Right atrium auricular region (tissue), 2 donors: ENCODE measurements at regions not wholly inside any gene's neighbourhood (a gene's known extent, or its start where the extent isn't known, plus 50 kb on each side); places are given as distances from the start of the nearest gene placed in this dataset.

ENCODE experiments used
- DNase-seq: peaks from one replicate; pipeline ENCODE4 v3.0.0-alpha.2; 2019; ENCODE audit warnings: low spot score
- H3K27ac ChIP-seq, 2 donors: fragments of 200-600 bp; sonication (generic); 1 replicate in 1 of 2; 2 replicates in 1 of 2; pipeline ENCODE4 v1.5.1; 2016 to 2019
- H3K27me3 ChIP-seq, 2 donors: fragments of 200-600 bp; sonication (generic); one replicate each; pipeline versions ENCODE4 v1.5.1 to v1.6.0; 2017 to 2019
- H3K36me3 ChIP-seq: fragments of 200-600 bp; sonication (generic); one replicate; pipeline ENCODE4 v1.5.1; 2016
- H3K4me1 ChIP-seq, 2 donors: fragments of 200-600 bp; sonication (generic); one replicate each; pipeline versions ENCODE4 v1.5.1 to v1.6.0; 2017 to 2019
- H3K4me3 ChIP-seq, 2 donors: fragments of 200-600 bp; sonication (generic); 1 replicate in 1 of 2; 2 replicates in 1 of 2; pipeline ENCODE4 v1.5.1; 2017 to 2019; ENCODE audit warnings: mild to moderate bottlenecking in 1 of 2, moderate library complexity in 1 of 2
- H3K9me3 ChIP-seq, 2 donors: fragments of 200-600 bp; sonication (generic); one replicate each; pipeline ENCODE4 v1.5.1; 2019
- TF ChIP-seq, protein P1 (sequence below), 2 donors: fragments of 200-600 bp; sonication (generic); IDR thresholded peaks; one replicate each; pipeline ENCODE4 v1.5.1; 2019; ENCODE audit warnings: antibody characterized with exemption in 2 of 2

DNA sequence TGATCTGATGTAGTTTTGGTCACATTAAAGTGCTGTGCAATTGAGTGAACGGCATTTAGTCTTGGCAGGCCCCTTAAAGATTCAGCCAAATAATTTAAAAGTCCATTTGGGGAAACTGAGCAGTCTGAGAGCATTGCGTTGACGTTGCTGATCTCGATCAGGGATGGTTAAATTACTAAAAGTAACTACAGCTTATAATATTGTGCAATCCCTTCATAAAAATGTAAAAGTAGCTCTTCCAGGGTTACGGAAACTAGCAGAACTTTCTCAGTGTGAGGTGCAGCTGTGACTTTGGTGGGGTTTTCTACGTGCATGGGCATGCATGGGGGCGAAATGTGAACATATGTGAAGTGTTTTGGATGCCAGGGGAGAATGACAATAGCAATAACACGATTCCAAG lies 184.5 kb upstream of the RNF32 start:
- TF ChIP-seq, protein P1, sequence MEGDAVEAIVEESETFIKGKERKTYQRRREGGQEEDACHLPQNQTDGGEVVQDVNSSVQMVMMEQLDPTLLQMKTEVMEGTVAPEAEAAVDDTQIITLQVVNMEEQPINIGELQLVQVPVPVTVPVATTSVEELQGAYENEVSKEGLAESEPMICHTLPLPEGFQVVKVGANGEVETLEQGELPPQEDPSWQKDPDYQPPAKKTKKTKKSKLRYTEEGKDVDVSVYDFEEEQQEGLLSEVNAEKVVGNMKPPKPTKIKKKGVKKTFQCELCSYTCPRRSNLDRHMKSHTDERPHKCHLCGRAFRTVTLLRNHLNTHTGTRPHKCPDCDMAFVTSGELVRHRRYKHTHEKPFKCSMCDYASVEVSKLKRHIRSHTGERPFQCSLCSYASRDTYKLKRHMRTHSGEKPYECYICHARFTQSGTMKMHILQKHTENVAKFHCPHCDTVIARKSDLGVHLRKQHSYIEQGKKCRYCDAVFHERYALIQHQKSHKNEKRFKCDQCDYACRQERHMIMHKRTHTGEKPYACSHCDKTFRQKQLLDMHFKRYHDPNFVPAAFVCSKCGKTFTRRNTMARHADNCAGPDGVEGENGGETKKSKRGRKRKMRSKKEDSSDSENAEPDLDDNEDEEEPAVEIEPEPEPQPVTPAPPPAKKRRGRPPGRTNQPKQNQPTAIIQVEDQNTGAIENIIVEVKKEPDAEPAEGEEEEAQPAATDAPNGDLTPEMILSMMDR (IDR thresholded peaks at IDR 0.05): no peak
- Histone ChIP-seq H3K27me3 (no peaks in the 10 kb centered on the region), H3K4me1 (no peaks in the 10 kb centered on the region), H3K36me3 (no peaks in the 10 kb centered on the region), H3K27ac (no peak overlapping the region), H3K4me3 (no peak overlapping the region), H3K9me3 (no peaks in the 10 kb centered on the region)
- no peak for DNase-seq

- H3K4me1 ChIP-seq: no peaks in the 10 kb centered on the region
- TF ChIP-seq, protein P1 (IDR thresholded peaks at IDR 0.05): no peak
- H3K36me3 ChIP-seq: no peaks in the 10 kb centered on the region
- no peaks in the 10 kb centered on the region for H3K27me3 ChIP-seq
- DNase-seq: no peak
- no peak overlapping the region for H3K27ac ChIP-seq
- H3K9me3 ChIP-seq: no peaks in the 10 kb centered on the region
- no peak overlapping the region for H3K4me3 ChIP-seq
These were observed 190.1 kb upstream of the RNF32 start for GRCh38 chr7:156450473-156450872.

GRCh38 chr7:156448918-156449317 lies 191.7 kb upstream of the RNF32 start:
- Histone ChIP-seq H3K4me1 (no peaks in the 10 kb centered on the region), H3K4me3 (no peak overlapping the region), H3K27ac (no peak overlapping the region), H3K36me3 (no peaks in the 10 kb centered on the region), H3K27me3 (no peaks in the 10 kb centered on the region), H3K9me3 (no peaks in the 10 kb centered on the region)
- no peak for DNase-seq
- TF ChIP-seq, protein P1 (IDR thresholded peaks at IDR 0.05): no peak

- Histone ChIP-seq H3K9me3 (no peaks in the 10 kb centered on the region), H3K36me3 (no peaks in the 10 kb centered on the region), H3K4me3 (no peak overlapping the region), H3K27me3 (no peaks in the 10 kb centered on the region), H3K27ac (no peak overlapping the region), H3K4me1 (no peaks in the 10 kb centered on the region)
- TF ChIP-seq, protein P1 (IDR thresholded peaks at IDR 0.05): no peak
- no peak for DNase-seq
These were observed 193.6 kb upstream of the RNF32 start for GRCh38 chr7:156446990-156447389.

DNA sequence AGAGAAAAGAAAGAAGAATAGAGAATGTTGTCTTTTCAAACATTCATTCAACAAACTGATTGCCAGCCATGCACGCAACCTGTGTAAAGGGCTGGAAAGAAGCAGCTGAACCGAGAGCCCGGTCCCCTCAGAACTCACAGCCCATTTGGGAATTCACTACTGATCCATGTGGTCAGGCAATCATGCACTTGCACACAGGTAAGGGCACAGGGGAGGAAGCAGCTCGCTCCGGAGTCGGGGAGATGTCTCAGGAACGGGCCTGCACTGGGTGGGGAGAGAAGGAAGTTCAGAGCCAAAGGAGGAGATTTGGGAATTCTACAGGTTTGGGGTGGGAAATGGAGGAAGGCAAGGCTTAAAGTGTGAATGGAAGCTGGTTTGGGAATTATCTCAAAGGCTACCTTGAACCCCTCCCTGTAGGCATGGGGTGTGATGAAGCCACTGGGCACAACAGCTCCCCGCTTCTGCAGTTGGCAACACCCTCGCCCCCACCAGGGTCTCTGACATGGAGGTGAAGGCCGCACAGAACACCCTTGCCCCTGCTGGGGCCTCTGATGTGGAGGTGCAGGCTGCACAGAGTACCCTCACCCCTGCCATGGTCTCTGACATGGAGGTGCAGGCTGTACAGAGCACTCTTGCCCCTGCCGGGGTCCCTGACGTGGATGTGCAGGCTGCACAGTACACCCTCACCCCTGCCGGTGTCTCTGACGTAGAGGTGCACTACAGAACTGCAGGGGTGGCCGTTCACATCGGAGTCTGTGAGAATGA lies 194.4 kb upstream of the RNF32 start:
- no peak overlapping the region for H3K27ac ChIP-seq
- no peaks in the 10 kb centered on the region for H3K36me3 ChIP-seq
- TF ChIP-seq, protein P1 (IDR thresholded peaks at IDR 0.05): no peak
- no peaks in the 10 kb centered on the region for H3K27me3 ChIP-seq
- H3K4me3 ChIP-seq: no peak overlapping the region
- H3K4me1 ChIP-seq: no peaks in the 10 kb centered on the region
- no peak for DNase-seq
- no peaks in the 10 kb centered on the region for H3K9me3 ChIP-seq

GRCh38 chr7:156442516-156442915 lies 198.1 kb upstream of the RNF32 start:
- TF ChIP-seq, protein P1 (IDR thresholded peaks at IDR 0.05): no peak
- Histone ChIP-seq H3K27ac (no peak overlapping the region), H3K4me3 (no peak overlapping the region), H3K9me3 (no peaks in the 10 kb centered on the region), H3K27me3 (no peaks in the 10 kb centered on the region), H3K36me3 (no peaks in the 10 kb centered on the region), H3K4me1 (no peaks in the 10 kb centered on the region)
- DNase-seq: no peak
